ENCODE measurements at regions not wholly inside any gene's neighbourhood (a gene's known extent, or its start where the extent isn't known, plus 50 kb on each side); places are given as distances from the start of the nearest gene placed in this dataset.

- Histone ChIP-seq H3K23me2 (ENCODE audit: low read depth, low read length) (no peaks in the 10 kb centered on the region), H2BK5ac (ENCODE audit: low read depth, low read length) (no peak overlapping the region), H4K91ac (replicated peaks; ENCODE audit: insufficient read length, low read length) (no peak overlapping the region), H3K9me3 (ENCODE audit: insufficient read depth in 2 of 2, low read depth in 1 of 2, low read length in 1 of 2) (no peaks in the 10 kb centered on the region), H3K23ac (ENCODE audit: insufficient read length) (no peak overlapping the region), H4K20me1 (replicated peaks in 1 of 2; ENCODE audit: control insufficient read depth in 1 of 2, insufficient read depth in 2 of 2, low read length in 2 of 2) (no peaks in the 10 kb centered on the region), H3K4me2 (ENCODE audit: insufficient read depth in 1 of 2, low read depth in 2 of 2, low read length in 2 of 2) (no peak overlapping the region), H3K14ac (ENCODE audit: insufficient read length) (no peak overlapping the region), H3K79me1 (ENCODE audit: low read depth, low read length) (no peaks in the 10 kb centered on the region), H2BK12ac (ENCODE audit: low read depth, low read length) (no peak overlapping the region), H3K4me1 (replicated peaks in 1 of 4; ENCODE audit: control insufficient read depth in 3 of 4, insufficient read depth in 4 of 4, low read length in 3 of 4) (no peaks in the 10 kb centered on the region), H2BK120ac (replicated peaks; ENCODE audit: low read depth, low read length) (no peak overlapping the region), H3K79me2 (ENCODE audit: control insufficient read depth in 1 of 2, insufficient read depth in 2 of 2, low read length in 2 of 2) (no peaks in the 10 kb centered on the region), H2AFZ (ENCODE audit: low read length) (no peak overlapping the region), H3K36me3 (ENCODE audit: control insufficient read depth in 2 of 4, insufficient read depth in 4 of 4, low read length in 3 of 4) (no peaks in the 10 kb centered on the region), H2AK5ac (ENCODE audit: low read depth, low read length) (no peak overlapping the region), H3K9ac (replicated peaks in 1 of 4; ENCODE audit: extremely low read depth in 1 of 4, low read depth in 3 of 4, low read length in 3 of 4) (no peak overlapping the region), H3K4me3 (ENCODE audit: extremely low read depth in 1 of 4, insufficient read depth in 2 of 4, low read depth in 3 of 4, low read length in 4 of 4) (no peak overlapping the region), H3K4ac (replicated peaks; ENCODE audit: insufficient read length, low read depth, low read length) (no peak overlapping the region), H4K8ac (ENCODE audit: extremely low read depth, insufficient read depth, low read length) (no peak overlapping the region), H3K18ac (ENCODE audit: extremely low read depth, low read length) (no peak overlapping the region), H4K5ac (ENCODE audit: insufficient read length, low read depth, low read length) (no peak overlapping the region), H3K27me3 (replicated peaks in 1 of 4; ENCODE audit: control insufficient read depth in 3 of 4, extremely low read depth in 1 of 4, insufficient read depth in 3 of 4, low read length in 3 of 4) (no peaks in the 10 kb centered on the region), H2BK15ac (ENCODE audit: low read length) (no peak overlapping the region), H3K56ac (replicated peaks; ENCODE audit: insufficient read length, low read depth, low read length) (no peak overlapping the region), H2BK20ac (ENCODE audit: low read length) (no peak overlapping the region), H3K27ac (ENCODE audit: low read depth, low read length) (no peak overlapping the region)
- FAIRE-seq (no peak), DNase-seq (ENCODE audit: low read depth in 1 of 2, low spot score in 2 of 2) (no peak)
- POLR2A ChIA-PET (ENCODE audit: partially characterized antibody) = no interaction called here
- CTCF ChIA-PET (ENCODE audit: partially characterized antibody) = interaction anchor here (0.6 to 1.2 kb wide), 3 partner anchors 8 to 55 kb away, joined by 3 to 4 read pairs (median 3); no protein-coding TSS in a partner anchor
- WGBS, 2 experiments (ENCODE audit: extremely low coverage in 1 of 2, insufficient coverage in 1 of 2, insufficient read length in 1 of 2, insufficient replicate concordance in 2 of 2, low coverage in 1 of 2, low lambda C conversion rate in 2 of 2, missing lambda C conversion rate in 1 of 2) = 86% methylated on average over 10 of the region's 10 CpGs; no CpG with 5 or more reads in 1 of the 2 experiments
- no peak for TF ChIP-seq GTF2F1 (IDR thresholded peaks at IDR 0.05; ENCODE audit: borderline replicate concordance, low read depth, low read length)
- no peak for TF ChIP-seq CTCF (IDR thresholded peaks at IDR 0.05; ENCODE audit: control extremely low read depth in 1 of 3, insufficient read depth in 1 of 3, low read depth in 1 of 3, low read length in 3 of 3)
- no peak for TF ChIP-seq SIX5 (IDR thresholded peaks at IDR 0.05; ENCODE audit: low read depth, low read length)
- TF ChIP-seq TCF12 (IDR thresholded peaks at IDR 0.05; ENCODE audit: low read depth, low read length) = no peak
- TF ChIP-seq MAFK (IDR thresholded peaks at IDR 0.05; ENCODE audit: low read depth, low read length) = no peak
- TF ChIP-seq CEBPB (IDR thresholded peaks at IDR 0.05; ENCODE audit: low read depth, low read length) = no peak
- no peak for TF ChIP-seq RXRA (IDR thresholded peaks at IDR 0.05; ENCODE audit: insufficient read depth, low read depth, low read length)
- TF ChIP-seq POLR2A (IDR thresholded peaks at IDR 0.05; ENCODE audit: control extremely low read depth in 1 of 2, low read depth in 2 of 2, low read length in 2 of 2) = no peak
- no peak for TF ChIP-seq JUND (IDR thresholded peaks at IDR 0.05; ENCODE audit: low read length)
Observed at GRCh38 chr3:192986379-192986778, 68.7 kb upstream of the MB21D2 start.
